Lower leg skin (tissue), 3 donors: ENCODE measurements at regions not wholly inside any gene's neighbourhood (a gene's known extent, or its start where the extent isn't known, plus 50 kb on each side); places are given as distances from the start of the nearest gene placed in this dataset.

Experiments
- POLR2A ChIP-seq, 2 donors: fragments of 450-650 bp; IDR thresholded peaks; one replicate each; pipeline ENCODE4 v1.6.1; 2016 to 2017; ENCODE audit warnings: antibody characterized with exemption in 2 of 2, mild to moderate bottlenecking in 1 of 2, moderate library complexity in 1 of 2
- TF ChIP-seq, protein P1 (sequence below), 3 donors: fragments of 450-650 bp; IDR thresholded peaks; one replicate each; pipeline ENCODE4 v1.5.1; 2016; ENCODE audit warnings: antibody characterized with exemption in 3 of 3, mild to moderate bottlenecking in 3 of 3, moderate library complexity in 2 of 3

- TF ChIP-seq, protein P1, sequence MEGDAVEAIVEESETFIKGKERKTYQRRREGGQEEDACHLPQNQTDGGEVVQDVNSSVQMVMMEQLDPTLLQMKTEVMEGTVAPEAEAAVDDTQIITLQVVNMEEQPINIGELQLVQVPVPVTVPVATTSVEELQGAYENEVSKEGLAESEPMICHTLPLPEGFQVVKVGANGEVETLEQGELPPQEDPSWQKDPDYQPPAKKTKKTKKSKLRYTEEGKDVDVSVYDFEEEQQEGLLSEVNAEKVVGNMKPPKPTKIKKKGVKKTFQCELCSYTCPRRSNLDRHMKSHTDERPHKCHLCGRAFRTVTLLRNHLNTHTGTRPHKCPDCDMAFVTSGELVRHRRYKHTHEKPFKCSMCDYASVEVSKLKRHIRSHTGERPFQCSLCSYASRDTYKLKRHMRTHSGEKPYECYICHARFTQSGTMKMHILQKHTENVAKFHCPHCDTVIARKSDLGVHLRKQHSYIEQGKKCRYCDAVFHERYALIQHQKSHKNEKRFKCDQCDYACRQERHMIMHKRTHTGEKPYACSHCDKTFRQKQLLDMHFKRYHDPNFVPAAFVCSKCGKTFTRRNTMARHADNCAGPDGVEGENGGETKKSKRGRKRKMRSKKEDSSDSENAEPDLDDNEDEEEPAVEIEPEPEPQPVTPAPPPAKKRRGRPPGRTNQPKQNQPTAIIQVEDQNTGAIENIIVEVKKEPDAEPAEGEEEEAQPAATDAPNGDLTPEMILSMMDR (IDR thresholded peaks at IDR 0.05), result no peak
- no peak for TF ChIP-seq POLR2A (IDR thresholded peaks at IDR 0.05)
Observed at GRCh38 chr11:15660496-15660895, 545.8 kb downstream of the INSC start.
